Keratinocyte (primary cell): ENCODE measurements at regions not wholly inside any gene's neighbourhood (a gene's known extent, or its start where the extent isn't known, plus 50 kb on each side); places are given as distances from the start of the nearest gene placed in this dataset.

Experiments used
- CTCF ChIP-seq, 3 experiments: IDR thresholded peaks in 1 of 3; conservative IDR thresholded peaks in 1 of 3; optimal IDR thresholded peaks in 1 of 3; 2 replicates in 2 of 3; 3 replicates in 1 of 3; pipeline versions ENCODE3 to v1.5.1; 2011; ENCODE audit warnings: low read length in 3 of 3, mild to moderate bottlenecking in 3 of 3, moderate library complexity in 2 of 3, control low read depth in 1 of 3, inconsistent platforms in 1 of 3; ENCODE audit not compliant: insufficient read depth in 2 of 3; ENCODE audit errors: extremely low read depth in 1 of 3
- EZH2 ChIP-seq: IDR thresholded peaks from one replicate; pipeline ENCODE4 v1.6.1; 2012; ENCODE audit warnings: inconsistent platforms, mild to moderate bottlenecking, low read length, moderate library complexity

GRCh38 chr4:177033632-177034031, 240.9 kb upstream of the VEGFC start:
- TF ChIP-seq CTCF (optimal IDR thresholded peaks at IDR 0.05 in 1 of 3, IDR thresholded peaks at IDR 0.05 in 1 of 3, conservative IDR thresholded peaks at IDR 0.05 in 1 of 3; ENCODE audit: extremely low read depth in 1 of 3, insufficient read depth in 2 of 3, low read length in 3 of 3) (no peak), EZH2 (no peak)
